ENCODE measurements at regions not wholly inside any gene's neighbourhood (a gene's known extent, or its start where the extent isn't known, plus 50 kb on each side); places are given as distances from the start of the nearest gene placed in this dataset.
A peak's percentile ranks its signal among the peaks of the same experiment; 100 is the strongest.
"Not testable (repeated sequence)": the region's sequence is repeated elsewhere in the genome, so short reads cannot be mapped to it uniquely, and the experiment has no call there.

GRCh38 chr5:117761186-117761585 lies 1186.6 kb upstream of the SEMA6A start:
- DNase-seq, result no peak

DNA sequence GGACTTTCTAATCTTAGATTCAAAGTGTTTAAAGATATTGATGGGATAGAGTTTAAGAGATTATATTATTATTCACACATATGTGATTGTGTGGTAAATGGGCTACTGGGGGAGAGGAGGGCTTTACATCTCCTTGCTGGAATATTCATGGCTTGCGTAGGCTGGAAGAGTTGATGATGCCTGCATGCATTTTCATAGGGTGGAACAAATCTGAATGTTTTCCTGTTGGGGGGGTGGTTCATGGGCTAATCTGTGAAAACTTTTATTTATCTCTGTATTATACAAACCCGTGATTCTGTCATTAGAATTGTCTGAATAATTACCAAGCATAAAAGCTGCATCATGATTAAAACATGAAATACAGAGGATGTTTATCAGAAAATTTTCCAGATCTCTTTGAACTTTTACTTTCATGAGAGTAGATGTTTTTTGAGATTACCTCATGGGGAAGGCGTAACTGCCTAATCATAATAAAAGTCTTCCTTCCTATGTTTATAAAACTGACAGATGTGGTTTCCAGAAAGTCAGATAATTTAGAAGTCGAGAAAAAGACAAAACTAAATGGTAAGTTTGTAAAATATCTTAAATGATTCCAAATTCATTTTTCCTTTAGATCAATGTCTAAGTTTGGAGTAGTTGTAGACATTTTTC lies 1185.4 kb upstream of the SEMA6A start:
- no peak for DNase-seq

- DNase-seq, result no peak
Observed at GRCh38 chr5:117752403-117752802, 1177.8 kb upstream of the SEMA6A start.

- no peak for DNase-seq
Observed at GRCh38 chr5:117748336-117748735, 1173.7 kb upstream of the SEMA6A start.

DNA sequence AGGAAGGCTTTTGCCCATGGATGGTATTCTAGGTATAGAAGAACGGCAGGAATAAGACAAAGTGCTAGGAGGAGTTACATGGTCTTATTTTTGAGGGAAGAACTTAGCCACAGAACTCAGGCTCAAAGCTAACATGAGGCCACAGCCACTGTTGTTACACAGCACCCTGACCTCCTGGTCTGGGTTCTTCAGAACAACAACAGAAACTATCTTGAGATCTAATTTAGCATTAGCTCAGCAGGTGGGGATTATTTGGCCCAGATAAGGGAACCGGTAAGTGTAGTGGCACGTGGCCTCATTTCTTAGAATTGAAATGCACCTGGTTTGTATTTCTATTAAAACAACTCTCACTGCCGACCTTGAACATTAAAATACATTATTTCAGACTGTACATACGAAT lies 1168.7 kb upstream of the SEMA6A start:
- no peak for DNase-seq

DNA sequence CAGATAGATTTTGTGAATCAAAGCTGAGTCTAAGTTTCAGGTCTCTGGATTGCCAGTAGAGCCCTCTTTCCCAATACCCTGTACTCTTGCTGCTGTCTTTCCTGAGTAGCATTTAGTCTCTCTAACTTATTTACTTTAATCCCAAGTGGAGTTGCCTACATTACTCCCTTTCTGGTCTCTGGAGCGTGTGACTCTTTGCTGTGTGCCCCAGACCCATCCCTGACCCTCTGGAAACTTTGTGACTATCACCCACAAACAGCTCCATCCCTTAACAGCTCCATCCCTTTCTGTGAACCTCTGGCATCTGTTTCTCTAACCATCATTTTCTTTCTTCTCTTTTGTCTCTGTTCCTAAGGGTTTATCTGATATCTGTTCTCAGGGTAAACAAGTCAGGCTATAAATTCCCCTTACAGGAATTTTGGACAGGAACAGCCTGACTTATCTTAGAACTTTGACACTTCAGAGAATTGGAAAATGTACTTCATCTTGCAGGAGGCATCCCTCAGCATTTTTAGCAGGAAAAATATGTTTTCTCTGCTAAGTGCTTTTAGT lies 1167.1 kb upstream of the SEMA6A start:
- no peak for DNase-seq

- DNase-seq, result no peak
Observed at GRCh38 chr5:117740268-117740667, 1165.6 kb upstream of the SEMA6A start.

- no peak for DNase-seq
Observed at GRCh38 chr5:117738571-117738970, 1163.9 kb upstream of the SEMA6A start.

DNA sequence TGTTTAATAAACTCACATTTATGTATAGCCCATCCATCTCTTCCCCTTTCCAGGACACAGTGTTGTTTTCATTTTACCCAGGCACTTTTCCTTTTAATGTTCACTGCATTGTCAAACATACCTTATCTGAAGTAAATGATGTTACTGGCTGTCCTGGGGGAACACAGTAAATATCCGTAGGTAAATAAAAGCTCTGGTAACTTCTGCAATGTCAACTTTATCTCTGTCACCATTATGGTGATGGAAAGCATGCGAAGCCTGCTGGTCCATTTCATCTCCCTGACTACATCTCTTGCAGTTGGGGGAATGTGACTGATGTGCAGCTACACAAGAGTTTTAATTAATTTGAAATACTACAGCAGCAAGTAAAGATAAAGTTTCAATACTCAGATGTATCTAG lies 1162.1 kb upstream of the SEMA6A start:
- no peak for DNase-seq

GRCh38 chr5:117734056-117734455 lies 1159.4 kb upstream of the SEMA6A start:
- DNase-seq, result no peak

GRCh38 chr5:117733051-117733450 lies 1158.4 kb upstream of the SEMA6A start:
- no peak for DNase-seq

DNA sequence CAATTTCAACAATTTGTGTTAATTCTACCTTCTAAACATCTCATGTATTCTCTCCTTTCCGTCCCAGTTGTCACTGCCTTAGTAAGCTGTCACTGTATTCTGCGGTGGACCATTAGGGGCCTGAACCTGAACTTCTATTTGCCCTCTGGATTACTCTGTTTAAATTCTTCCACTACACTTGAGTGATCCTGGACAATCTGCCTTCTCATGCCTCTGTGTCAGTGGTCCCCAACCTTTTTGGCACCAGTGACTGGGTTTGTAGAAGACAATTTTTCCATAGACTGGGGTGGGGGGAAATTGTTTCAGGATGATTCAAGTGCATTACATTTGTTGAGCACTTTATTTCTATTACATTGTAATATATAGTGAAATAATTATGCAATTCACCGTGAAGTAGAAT lies 1157.6 kb upstream of the SEMA6A start:
- no peak for DNase-seq

DNA sequence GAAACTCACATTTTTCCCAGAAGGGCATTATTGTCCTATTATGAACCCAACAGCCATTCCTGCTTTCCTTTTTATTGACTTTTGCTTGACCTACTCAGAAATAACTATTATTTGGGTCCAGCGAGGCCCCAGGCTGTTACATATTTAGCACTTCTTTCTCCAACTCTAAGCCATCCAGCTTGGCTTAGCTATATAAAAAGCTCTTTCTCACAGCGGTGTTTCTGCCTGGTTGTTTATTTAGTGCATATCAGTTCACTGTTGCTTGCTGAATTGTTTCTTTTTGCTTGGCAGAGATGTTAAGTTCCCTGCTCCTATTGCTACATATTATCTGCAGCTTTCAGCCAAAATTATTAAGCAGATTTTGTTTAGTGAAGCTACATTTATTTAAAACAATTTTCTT lies 1156.8 kb upstream of the SEMA6A start:
- DNase-seq, result peak; percentile 14 to 38

GRCh38 chr5:117720784-117721183 lies 1146.2 kb upstream of the SEMA6A start:
- not testable (repeated sequence) for DNase-seq

- DNase-seq, result no peak
Observed at GRCh38 chr5:117719413-117719812, 1144.8 kb upstream of the SEMA6A start.

- DNase-seq, result peak in 1 of 2 experiments; percentile 11
Observed at GRCh38 chr5:117713585-117714198, 1139.1 kb upstream of the SEMA6A start.

GRCh38 chr5:117701062-117701461 lies 1126.4 kb upstream of the SEMA6A start:
- DNase-seq, result no peak

DNA sequence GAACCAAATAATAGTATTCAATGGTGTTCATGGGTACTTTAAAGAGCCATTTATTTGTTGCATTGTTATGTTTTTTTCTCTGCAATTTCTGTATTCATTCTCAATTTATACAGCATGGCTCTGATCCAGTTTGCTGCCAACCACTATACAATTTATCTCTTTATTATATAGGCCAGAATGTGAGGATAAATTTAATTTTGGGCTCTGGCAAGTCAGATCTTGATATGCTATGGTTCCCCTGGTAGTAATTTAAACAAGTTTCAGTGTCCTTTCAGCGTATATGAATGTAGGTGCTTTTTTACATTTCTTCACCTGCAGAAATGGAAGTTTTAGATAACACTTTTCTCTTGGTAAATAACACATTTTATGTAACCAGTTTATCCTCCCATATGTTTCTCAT lies 1118.0 kb upstream of the SEMA6A start:
- DNase-seq, result no peak

DNA sequence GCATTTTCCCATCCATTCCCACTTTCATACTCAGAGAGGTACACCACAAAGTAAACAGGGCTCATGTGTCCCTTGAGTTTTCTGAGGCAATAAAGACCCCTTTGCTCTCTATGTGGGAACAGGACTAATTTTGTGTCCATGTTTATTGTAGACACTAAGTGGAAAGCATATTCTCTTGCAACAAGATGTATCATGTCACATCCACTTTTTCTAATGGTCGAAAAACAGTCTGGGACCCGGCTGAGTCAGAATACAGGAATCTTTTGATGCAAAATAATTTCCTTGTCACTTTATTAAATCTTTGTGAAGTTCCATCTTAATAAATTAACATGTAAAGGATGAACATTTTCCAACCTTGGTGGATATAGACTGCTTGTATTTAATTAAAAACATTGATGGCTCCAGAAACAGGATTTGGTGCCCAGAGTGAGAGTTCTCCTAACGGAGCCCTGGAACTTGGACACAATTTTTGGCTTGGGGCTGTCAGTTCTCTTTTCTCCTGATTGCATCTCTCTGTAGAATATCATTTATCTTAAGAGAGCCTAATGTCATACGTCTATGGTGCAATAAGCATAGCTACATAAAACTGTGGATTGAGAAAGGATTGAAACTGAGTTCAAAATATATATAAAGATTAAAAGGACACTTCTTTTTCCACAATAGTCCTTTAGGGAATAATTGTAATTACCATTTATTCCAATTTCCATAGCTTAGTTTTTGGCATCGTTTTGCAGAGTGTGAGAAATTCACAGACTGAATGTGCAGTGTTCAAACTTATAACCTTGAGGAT lies 1116.7 kb upstream of the SEMA6A start:
- DNase-seq, result peak in 1 of 2 experiments; percentile 26

DNA sequence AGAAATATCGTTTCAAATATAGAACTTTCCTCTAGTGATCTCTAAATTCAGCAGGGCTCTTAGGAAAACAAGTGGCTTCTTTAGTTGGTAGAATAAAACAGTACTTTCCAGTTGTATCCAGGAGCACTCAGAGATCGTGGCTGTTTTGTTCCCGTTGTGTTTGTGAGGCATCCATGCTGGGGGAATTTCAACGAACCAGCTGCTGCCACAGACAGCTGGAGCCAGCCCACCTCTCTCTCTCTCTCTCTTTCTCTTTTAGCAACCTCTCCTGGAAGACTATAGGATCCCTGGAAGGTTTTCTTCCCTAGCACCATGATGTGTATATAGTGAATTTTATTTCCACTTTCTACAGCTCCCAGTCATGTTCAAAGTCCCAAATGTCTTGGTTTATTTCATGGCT lies 1116.0 kb upstream of the SEMA6A start:
- no peak for DNase-seq

GRCh38 chr5:117686926-117687325 lies 1112.3 kb upstream of the SEMA6A start:
- DNase-seq, result no peak

DNA sequence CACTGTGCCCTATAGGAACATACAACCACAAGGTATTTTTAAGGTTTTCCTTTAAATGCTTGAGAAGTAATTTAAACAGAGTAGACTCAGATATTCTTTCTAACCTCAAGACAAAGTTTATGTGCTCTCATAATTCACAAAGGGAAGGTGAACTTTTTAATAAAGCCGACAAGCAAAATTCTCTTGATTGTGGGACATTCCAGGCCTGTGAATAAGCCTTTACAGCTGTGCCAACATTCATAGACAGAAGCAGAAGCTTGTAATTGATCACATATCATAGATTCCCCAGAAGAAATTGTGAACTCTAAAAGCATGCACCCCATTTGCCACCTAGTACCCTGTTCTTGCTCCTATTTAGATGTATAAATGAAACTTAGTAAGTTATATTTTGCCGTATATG lies 1107.8 kb upstream of the SEMA6A start:
- DNase-seq, result no peak

DNA sequence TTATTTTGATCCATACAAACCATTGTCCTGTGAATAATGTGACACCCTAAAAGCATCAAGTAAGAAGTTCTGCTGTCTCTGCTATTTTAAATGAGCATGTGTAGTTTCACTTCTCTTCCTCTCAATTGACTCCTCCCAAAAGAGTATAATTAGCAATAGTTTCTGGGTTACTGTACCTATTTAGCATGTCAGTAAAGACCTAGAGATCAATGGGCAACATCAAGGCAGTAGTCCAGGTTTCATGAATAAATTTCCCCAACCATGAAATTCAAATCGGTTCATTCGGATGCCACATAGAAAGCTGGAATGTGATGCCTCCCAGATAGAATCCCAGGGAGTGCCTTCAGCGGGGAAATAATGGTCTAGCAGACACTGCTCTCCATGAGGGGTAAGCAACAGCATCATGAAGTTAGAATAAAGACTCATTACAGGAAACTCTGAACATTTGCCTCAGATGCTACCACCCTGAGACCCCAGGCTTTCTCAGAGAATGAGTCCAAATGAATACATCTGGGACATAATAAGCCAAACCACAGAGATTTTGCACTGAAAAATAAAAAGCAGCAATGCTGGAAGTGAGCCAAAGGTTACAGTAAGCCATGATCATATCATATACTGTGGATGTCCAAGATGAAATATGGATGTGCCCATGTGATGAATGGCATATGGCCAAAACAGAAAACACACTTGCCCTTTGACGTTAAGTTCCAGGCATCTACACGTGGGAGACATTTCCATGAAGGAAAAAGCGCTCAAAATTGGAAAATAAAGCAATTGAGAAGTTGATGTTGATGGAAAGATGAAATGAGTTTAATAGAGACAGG lies 1107.0 kb upstream of the SEMA6A start:
- peak in 1 of 2 experiments; percentile 66 for DNase-seq

All from NCI-H446 (cell line).